AG04450 (cell line): ENCODE measurements at regions not wholly inside any gene's neighbourhood (a gene's known extent, or its start where the extent isn't known, plus 50 kb on each side); places are given as distances from the start of the nearest gene placed in this dataset.

Experiments used
- CTCF ChIA-PET: fragments of 300-600, 350-600 bp; formaldehyde crosslinking; extraction: SDS; loops from one replicate; lab custom pipeline; 2022; ENCODE audit warnings: antibody characterized with exemption, inconsistent platforms; lab: Charles Lee
- POLR2A ChIA-PET: fragments of 350-600 bp; formaldehyde crosslinking; extraction: SDS; loops from one replicate; lab custom pipeline; 2021; ENCODE audit warnings: antibody characterized with exemption, inconsistent platforms; lab: Yijun Ruan, JAX
- DNase-seq: peaks from one replicate; pipeline ENCODE4 v3.0.0-alpha.2; 2011; ENCODE audit warnings: low read depth, low spot score
- H3K27ac ChIP-seq: one replicate; pipeline ENCODE4 v1.5.1; 2012; ENCODE audit warnings: low read depth, low read length, control low read depth
- H3K27me3 ChIP-seq: one replicate; pipeline ENCODE4 v1.6.0; 2012; ENCODE audit warnings: low read length; ENCODE audit not compliant: control insufficient read depth, insufficient read depth
- H3K4me3 ChIP-seq: 2 replicates; pipeline ENCODE4 v1.5.1; 2011; ENCODE audit warnings: mild to moderate bottlenecking, low read depth, low read length, control low read depth
- H3K9me3 ChIP-seq: 2 replicates; pipeline ENCODE4 v1.5.1; 2012; ENCODE audit warnings: low read length; ENCODE audit not compliant: control insufficient read depth, insufficient read depth
- TF ChIP-seq, protein P1 (sequence below): IDR thresholded peaks from 2 replicates; pipeline ENCODE4 v1.5.1; 2011; ENCODE audit warnings: low read depth, low read length, control low read depth, inconsistent platforms

DNA sequence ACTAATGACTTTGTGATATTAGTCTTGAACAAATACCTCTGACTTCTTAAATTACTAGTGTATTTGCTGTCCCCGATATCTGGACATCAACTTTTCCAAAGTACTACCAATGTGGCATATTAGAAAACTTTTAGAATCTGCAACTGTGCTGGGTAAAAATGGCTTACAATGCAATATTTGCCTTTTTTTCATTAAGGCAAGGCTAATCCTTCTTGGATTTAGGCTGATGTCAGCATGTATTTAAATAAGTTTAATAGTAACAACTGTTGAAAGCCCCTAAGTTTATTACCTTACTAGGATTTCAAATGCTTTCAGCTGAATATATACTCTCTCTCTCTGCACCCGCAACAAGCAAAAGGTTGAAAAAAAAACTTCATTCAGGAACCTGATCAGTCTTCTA, 1232.3 kb downstream of the REEP3 start:
- TF ChIP-seq, protein P1, sequence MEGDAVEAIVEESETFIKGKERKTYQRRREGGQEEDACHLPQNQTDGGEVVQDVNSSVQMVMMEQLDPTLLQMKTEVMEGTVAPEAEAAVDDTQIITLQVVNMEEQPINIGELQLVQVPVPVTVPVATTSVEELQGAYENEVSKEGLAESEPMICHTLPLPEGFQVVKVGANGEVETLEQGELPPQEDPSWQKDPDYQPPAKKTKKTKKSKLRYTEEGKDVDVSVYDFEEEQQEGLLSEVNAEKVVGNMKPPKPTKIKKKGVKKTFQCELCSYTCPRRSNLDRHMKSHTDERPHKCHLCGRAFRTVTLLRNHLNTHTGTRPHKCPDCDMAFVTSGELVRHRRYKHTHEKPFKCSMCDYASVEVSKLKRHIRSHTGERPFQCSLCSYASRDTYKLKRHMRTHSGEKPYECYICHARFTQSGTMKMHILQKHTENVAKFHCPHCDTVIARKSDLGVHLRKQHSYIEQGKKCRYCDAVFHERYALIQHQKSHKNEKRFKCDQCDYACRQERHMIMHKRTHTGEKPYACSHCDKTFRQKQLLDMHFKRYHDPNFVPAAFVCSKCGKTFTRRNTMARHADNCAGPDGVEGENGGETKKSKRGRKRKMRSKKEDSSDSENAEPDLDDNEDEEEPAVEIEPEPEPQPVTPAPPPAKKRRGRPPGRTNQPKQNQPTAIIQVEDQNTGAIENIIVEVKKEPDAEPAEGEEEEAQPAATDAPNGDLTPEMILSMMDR = no peak
- H3K27me3 ChIP-seq = no peaks in the 10 kb centered on the region
- H3K4me3 ChIP-seq = no peak overlapping the region
- CTCF ChIA-PET = no interaction called here
- no peak overlapping the region for H3K27ac ChIP-seq
- POLR2A ChIA-PET = no interaction called here
- DNase-seq = no peak
- no peaks in the 10 kb centered on the region for H3K9me3 ChIP-seq

DNA sequence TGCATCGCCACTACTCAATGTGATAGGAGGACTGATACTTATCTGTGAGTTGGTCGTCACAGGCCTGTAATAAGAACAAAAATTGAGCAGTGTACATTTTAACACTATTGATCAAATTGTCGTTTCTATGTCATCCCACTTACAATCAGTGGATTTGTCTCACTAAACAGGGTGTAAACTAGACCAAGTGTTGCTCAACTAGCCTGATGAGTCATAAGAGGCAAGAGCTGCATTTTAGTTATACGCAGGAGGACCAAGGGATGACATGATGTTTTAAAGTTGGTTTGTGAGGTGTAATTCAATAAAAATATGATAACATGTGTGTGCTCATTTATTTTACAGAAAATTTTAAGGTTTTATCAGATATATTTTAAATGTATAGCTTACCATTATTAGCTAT, 1239.2 kb downstream of the REEP3 start:
- ChIA-PET POLR2A (no interaction called here), CTCF (no interaction called here)
- Histone ChIP-seq H3K27ac (no peak overlapping the region), H3K9me3 (no peaks in the 10 kb centered on the region), H3K4me3 (no peak overlapping the region), H3K27me3 (no peaks in the 10 kb centered on the region)
- TF ChIP-seq, protein P1 = no peak
- no peak for DNase-seq

DNA sequence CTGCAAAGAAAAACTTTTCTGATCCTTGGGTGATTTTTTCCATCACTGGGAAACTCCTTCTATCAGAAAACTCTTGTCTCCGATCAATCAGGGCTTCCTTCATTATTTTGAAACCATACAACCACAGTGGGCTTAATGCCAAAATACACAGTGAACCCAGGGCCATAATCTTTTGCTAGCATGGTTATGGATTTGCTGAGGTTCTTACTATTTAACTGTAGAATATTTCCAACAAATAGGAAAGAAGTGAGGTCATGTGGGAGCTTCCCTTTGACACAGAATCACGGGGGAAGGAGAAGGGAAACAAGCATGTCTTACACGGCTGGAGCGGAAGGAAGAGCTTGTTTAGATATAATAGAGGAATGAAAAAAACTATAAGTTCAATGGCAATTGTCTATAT, 1241.7 kb downstream of the REEP3 start:
- H3K9me3 ChIP-seq = peaks cover 3% of the 10 kb centered on the region; the same call in 1 of the 2 replicates
- H3K27ac ChIP-seq = no peak overlapping the region
- H3K4me3 ChIP-seq = no peak overlapping the region
- no peak for DNase-seq
- TF ChIP-seq, protein P1 = no peak
- CTCF ChIA-PET = no interaction called here
- POLR2A ChIA-PET = no interaction called here
- H3K27me3 ChIP-seq = no peaks in the 10 kb centered on the region

DNA sequence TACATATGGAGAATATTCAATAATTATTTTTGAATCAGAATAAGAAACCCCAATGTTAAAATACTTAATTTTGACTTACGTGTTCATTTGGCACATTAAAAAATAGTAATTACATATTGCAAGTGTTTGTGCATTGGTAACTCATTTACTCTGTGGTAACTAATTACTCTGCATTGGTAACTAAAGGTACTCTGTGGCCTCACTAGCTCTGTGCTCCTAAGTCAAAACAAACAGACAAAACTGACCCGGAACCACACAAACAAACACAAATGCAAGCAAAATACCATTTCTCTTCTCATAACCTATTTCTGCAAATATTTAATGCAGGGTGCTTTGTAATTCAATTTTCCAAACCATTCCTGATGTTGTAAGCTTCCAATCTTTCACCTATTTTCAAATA, 1244.3 kb downstream of the REEP3 start:
- no peaks in the 10 kb centered on the region for H3K27me3 ChIP-seq
- ChIA-PET CTCF (no interaction called here), POLR2A (no interaction called here)
- TF ChIP-seq, protein P1 = no peak
- H3K9me3 ChIP-seq = peaks cover 3% of the 10 kb centered on the region; the same call in 1 of the 2 replicates
- no peak for DNase-seq
- no peak overlapping the region for H3K4me3 ChIP-seq
- no peak overlapping the region for H3K27ac ChIP-seq

DNA sequence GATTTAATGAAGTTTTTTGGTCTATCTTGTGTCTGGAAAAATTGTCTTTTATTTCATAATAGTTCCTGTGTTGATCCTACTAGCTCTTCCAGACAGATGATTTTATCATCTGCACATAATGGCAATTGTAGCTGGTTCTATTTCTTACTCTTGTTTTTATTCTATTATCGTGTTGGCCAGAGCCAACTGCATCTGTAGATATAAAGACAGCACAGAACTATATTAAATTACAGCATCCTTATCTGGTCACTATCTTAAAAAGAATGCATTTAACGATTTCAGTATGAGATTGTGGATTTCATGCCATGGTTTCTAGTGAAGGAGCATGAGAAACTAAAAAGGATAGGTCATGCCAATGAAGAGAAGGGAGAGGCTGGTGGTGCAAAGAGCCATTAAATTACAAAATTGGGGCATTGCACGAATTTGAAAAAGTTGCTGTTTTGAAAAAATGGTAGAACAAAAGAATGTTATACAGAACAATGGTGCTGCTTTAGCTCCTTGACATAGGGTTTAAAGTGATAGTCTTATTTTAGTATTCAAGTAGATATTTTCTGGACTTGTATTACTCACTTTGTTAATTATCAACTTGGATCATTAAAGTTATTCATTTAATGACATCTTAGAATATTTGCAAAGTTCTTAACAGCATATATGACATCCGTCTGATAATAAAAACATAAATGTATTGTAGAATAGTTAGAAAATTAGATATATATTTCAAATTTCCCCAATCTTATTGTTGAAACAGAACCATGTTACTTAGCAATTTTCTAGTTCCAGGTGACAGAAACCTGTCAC, 1250.3 kb downstream of the REEP3 start:
- TF ChIP-seq, protein P1 = no peak
- no peaks in the 10 kb centered on the region for H3K27me3 ChIP-seq
- DNase-seq = no peak
- POLR2A ChIA-PET = no interaction called here
- H3K9me3 ChIP-seq = peaks cover 3% of the 10 kb centered on the region; the same call in 1 of the 2 replicates
- H3K4me3 ChIP-seq = no peak overlapping the region
- H3K27ac ChIP-seq = no peak overlapping the region
- CTCF ChIA-PET = no interaction called here
